HG03108 (cell line): ENCODE measurements at regions not wholly inside any gene's neighbourhood (a gene's known extent, or its start where the extent isn't known, plus 50 kb on each side); places are given as distances from the start of the nearest gene placed in this dataset.

Source experiments
- ATAC-seq: cut with Tn5 transposase; IDR thresholded peaks from one replicate; pipeline ENCODE4 v1.9.1; 2021; ENCODE audit warnings: moderate library complexity; ENCODE audit not compliant: unreplicated experiment

DNA sequence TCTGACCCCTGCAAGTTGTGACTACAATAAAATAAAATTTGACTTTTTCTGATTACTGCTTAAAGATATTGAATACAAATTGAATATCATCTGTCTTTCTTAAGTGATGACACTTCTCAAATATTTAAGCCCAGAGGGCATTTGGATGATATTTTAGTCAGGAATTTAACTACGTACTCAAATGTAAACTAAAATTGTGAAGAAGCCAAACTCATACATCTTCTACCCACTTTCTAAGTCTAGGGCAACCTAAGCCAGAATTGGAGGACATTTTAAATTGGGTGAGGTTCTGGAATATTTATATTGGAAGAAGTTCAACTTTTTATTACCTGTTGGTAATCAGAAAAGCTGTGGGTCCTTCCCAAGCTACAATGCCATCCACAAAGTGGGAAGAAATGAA is 149.1 kb upstream of the WDR11 start:
- no peak for ATAC-seq

DNA sequence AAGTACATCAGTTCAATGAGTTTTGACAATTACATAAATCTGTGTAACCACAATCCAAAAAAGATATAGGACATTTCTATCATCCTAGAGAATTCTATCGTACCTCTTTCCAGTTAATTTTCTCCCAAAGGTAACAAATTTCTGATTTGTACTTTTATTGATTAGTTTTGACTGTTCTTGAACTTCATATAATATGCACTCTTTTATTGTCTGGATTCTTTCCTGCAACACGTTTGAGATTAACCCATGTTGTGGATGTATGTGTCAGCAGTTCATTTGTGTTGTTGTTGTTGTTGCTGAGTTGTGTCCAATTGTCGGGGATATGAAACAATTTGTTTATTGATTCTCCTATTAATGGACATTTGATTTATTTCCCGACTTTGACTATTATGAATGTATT is 145.9 kb upstream of the WDR11 start:
- no peak for ATAC-seq

DNA sequence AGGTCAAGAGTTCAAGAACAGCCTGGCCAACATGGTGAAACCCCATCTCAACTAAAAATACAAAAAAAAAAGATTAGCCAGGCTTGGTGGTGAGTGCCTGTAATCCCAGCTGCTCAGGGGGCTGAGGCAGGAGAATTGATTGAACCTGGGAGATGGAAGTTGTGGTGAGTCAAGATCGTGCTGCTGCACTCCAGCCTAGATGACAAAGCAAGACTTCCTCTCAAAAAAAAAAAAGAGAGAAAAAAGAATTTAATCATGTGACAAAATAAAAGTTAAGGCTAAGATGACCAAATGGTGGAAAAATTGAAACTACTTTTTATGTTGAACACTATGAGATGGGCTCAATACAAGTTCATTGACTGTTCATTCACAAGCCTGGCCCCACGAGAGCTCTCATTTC is 141.1 kb upstream of the WDR11 start:
- ATAC-seq = no peak

DNA sequence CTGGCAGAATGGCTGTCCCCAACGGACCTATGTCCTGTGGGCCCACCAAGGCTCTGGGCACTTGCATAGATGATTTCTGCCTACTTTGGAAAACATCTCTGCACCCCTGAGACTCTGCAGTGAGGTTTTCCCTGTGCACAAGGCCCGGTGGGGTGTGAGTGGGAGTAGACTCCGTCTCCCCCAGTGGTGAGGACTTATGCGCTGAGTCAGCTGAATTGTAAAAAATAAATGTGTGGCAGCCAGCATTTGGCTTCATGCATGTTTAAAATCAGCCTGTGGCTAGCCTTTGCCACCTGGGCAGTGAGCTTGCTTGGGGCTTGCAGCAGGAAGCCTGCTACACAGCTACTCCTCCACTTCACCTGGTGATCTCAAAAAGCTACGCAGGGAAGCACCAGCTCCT is 139.3 kb upstream of the WDR11 start:
- ATAC-seq = no peak

DNA sequence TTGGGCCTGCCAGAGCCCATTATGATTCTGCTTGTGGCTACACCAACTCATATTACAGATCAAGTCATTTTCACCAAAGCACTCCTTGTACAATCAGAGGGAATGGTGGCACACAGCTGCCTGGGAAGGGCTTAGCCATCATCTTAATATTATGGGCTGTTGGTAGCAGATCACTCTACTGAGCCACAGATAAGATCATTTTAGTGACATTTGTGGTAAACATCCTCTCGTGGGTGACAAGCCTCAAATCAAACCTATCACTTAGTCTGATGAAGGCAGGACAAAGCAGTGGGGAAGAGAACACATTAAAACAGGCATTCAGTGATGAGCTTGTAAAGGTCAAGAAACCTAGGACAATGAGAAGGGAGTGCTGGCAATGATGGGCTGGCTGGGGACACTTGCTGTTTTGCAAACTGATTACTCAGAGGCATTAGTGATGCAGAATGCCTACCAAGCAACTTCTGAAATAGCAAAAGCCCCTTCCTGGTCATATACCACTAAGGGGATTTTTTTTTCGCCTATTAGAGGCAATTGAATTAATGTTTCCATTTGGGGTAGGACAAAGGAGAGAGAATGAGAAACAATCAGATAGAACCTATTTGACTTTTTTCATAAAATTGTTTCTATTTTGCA is 137.5 kb upstream of the WDR11 start:
- ATAC-seq = no peak

DNA sequence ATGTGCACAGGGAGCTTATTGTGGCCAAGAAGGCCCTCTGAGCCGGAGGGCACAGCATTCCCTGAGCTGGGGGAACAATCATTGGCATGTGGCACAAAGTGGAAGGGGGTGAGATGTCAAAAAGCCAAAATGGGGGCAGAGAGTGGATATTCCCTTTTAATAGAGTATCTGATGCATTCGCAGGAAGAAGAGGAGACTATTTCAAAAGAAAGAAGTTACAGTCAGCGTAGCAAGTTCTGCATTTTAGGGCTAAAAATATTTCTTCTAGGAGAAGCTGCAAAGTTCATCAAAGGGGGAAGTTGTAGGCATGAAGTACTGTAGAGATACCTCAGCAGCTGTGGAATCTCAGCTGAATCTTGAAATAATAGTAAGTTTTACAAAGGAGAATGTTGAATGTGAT is 136.0 kb upstream of the WDR11 start:
- ATAC-seq = no peak

DNA sequence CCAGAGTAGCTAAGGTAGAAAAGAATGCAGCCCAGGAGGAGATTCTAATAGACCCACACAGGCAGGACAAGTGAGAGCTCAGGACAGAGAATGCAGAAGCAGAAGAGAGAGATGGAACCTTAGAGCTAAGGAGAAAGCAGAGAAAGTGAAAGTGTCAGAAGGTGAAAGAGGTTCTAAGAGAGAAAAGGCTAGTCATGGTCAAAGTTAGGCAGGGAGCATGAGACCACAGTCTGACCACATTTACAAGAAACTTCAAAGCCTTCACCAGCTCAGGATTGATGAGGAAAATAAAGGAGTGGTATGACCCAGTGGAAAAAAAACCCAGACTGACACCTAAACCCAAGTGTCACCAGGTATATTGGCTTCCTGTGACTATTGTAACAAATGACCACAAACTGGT is 131.8 kb upstream of the WDR11 start:
- peak; percentile 70 for ATAC-seq

DNA sequence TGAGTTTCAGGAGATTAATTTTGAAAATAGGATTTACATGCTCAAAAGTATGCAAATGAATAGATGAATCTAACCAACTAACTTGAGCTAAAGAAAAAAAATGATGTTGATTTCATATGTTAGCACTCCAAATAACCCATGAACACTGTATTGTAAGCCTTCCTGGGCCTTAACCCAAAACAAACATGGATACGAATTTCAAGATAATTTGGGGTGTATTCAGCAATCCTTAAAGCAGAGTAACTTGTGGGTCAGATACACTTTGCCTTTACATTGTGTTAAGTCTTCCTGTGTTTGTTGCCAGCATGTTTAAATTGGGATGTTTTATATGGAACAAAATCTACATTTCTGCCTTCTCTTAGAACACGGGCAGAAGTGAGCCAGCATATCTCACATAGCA is 124.2 kb upstream of the WDR11 start:
- ATAC-seq = no peak

DNA sequence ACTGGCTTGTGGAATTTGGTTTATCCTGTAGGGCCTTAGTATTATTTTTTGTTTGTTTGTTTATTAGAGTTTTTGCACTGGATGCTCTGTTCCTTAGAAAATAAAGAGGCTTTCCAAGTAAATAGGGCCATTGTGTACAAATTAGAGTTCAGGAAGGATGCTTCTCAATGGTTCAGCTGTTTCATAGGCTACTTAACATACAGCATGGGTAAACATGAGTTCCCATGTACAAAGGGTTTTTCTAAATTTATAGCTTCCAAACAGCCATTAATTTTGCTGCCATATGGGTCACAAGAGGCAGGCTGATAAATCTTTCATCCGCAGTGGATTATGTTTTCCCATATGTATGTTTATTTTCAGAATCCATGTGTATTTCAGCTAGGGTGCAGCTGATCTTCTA is 121.6 kb upstream of the WDR11 start:
- ATAC-seq = no peak

DNA sequence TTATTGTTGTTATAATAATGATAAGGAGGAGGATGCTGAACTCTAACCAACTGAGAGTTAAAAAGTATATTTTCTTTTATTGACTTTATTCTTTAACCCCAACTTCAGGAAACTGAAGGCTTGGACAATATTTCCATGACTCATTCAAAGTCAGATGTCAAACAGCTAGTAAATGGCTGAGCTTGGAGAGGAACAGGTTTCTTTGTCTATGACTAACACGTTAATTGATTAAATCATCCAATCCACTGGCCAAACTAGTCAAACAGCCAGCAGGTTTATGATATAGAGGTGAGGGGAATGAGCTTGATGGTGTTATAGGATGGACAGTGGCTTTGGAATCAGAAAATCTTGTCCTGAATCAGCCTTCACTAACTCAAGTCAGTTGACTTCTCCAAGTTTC is 119.1 kb upstream of the WDR11 start:
- no peak for ATAC-seq

DNA sequence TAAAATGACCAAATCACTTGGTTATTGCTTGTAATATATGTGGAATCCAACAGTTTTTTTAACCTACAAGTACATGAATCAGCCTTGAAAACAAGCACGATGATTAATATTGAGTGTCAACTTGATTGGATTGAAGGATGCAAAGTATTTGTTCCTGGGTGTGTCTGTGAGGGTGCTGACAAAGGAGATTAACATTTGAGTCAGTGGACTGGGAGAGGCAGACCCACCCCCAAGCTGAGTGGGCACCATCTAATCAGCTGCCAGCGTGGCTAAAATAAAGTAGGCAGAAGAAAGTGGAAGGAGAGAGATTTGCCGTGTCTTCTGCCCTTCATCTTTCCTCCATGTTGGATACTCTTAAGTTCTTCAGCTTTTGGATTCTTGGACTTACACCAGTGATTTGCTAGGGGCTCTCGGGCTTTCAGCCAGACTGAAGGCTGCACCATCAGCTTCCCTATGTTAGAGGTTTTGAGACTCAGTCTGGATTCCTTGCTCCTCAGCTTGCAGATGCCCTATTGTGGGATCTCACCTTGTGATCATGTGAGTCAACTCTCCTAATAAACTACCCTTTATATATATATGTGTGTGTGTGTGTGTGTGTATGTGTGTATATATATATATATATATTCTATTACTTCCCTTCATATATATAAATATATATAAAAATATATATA is 118.4 kb upstream of the WDR11 start:
- ATAC-seq = no peak

DNA sequence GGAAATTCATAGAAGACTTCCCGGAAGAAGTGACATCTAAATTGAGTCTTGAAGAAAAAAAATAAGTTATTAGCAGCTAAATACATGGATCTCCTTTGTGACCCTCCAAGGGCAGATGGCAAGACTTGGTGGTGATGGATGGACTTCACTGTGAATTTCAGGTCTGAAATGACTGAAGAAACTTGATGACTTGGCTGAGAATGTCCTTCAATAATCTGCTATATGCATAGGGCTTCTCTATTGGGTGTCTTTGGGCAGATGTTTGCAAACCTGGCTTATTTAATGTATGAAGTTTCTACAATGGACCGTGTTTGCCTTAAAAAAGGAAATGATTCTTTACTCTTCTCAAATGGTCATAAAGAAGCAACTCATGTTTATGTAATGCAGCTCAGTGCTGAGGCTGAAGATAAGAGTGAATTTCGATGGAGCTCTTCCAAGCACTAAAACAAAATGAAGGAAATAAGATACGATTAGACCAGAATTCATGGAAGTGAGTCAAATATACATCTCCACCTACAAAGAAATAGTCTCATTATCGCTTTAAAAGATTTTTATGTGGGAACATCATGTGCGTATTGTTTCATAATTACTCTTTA is 116.6 kb upstream of the WDR11 start:
- ATAC-seq = no peak

DNA sequence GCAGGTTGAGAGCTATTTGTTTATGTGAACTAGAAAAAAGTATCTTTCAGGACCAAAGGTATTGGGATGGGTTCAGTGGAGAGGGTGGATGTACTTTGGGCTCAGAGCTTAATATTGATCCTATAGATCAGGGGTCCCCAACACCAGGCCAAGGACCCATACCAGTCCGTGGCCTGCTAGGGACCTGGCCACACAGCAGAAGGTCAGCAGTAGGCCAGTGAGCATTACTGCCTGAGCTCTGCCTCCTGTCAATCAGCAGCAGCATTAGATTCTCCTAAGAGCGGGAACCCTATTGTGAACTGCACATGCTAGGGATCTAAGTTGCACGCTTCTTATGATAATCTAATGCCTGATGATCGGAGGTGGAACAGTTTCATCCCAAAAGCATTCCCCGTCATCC is 115.8 kb upstream of the WDR11 start:
- no peak for ATAC-seq

DNA sequence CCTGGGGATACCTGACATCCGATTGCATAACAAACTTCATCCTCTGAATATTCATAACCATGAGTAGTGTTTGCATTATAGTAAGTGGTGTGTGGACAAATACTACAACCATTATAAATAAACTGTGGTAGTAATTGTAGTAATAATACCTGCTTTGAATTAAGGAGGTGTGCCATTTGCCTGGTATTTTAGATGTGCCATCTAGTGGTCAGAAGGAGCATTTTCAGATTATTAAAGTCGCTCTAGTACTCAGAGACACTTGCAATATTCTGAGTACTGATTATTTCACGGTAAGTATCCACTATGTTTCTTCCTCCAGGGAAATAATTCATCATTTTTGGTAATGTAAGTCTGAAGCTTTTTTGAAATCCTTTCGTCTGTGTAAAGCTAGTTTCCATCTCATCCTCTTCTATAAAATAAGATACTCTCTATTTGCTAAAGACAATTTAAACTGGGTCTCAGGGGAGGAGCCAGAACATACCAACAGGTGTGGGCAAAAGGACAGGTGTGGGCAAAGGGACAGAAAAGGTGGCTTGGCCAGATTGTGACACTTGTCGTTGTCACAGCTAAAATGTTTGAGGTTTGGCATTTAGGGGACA is 115.3 kb upstream of the WDR11 start:
- ATAC-seq = no peak

DNA sequence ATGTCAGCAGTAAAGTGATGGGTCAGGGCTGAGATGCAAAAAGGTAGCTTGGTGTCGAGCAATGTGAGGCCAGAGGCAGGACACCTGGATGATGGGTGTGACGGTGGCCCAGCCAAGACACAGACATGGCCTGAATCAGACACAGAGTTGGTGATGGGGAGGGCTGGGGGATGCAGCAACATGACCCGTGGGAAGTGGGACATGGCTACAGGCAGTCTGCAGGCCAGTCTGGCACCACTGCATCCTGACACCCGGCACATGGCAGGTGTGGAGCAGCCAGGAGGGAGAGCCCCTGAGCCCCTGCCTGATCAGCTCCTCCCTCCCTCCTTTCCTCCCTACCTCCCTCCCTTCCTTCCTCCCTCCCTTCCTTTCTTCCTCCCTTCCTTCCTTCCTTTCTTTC is 114.8 kb upstream of the WDR11 start:
- no peak for ATAC-seq

DNA sequence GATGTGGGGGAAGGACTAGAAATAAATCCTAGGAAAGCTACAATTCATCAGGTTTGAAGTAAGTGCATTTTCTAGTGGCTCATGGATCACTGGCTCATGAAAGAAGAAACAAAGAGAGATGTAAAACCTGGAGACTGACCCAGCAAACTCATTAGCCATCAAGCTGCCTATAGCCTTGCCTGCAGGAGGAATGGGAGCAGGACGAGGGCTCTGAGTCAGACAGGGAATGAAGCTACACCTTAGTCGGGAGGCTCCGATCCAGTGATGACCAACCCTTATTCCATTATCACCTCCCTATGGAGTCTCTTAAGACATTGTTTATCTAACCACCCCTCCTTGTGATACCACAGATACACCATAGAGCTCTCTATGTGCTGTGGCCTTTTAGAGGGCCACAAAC is 112.5 kb upstream of the WDR11 start:
- no peak for ATAC-seq

DNA sequence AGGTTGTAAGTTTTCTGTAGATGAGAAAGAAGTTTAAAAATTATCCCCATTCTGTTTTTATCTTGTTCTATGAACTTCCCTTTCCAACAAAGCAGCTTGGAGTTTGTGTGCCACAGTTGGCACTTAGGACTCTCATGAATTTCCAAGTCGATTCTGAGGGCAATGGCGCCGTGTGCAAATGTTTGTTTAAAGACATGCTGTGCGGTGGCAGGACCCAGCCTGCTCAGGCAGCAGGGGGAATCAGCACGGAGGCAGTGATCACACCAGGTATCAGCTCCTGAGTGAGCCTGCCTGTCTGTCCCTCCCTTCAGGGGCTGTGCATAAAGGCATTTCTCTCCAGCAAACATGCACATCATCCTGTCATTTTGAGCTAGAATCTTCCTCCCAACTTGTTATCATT is 109.8 kb upstream of the WDR11 start:
- no peak for ATAC-seq

DNA sequence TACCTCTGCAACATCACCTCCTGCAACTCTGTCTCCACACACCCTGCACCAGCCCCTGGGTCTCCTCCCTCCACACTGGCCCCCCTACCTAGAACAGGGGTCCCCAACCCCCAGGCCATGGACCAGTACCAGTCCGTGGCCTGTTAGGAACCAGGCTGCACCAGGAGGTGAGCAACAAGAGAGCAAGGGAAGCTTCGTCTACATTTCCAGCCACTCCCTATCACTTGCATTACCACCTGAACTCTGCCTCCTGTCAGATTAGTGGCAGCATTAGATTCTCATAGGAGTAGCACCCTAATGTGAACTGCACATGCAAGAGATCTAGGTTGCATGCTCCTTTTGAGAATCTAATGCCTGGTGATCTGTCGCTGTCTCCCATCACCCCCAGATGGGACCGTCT is 108.8 kb upstream of the WDR11 start:
- no peak for ATAC-seq

DNA sequence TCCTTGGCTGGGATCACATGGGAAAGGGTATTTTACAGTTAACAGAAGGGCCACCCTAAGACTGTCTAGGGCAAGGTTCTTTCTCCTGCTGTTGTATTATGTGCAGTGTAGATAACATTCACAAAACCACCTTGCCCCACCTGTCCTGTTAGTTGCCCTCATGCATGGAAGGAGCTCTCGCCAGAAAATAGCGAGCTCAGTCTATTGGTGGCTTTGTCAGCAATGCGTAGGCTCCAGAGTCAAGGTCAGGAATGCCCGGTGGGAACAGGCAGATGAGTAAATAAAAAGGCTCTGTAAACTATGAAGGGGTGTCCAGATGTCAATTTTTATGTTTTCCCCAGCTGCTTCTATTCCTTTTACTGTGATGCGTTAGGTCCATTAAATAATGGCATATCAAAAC is 107.1 kb upstream of the WDR11 start:
- no peak for ATAC-seq

DNA sequence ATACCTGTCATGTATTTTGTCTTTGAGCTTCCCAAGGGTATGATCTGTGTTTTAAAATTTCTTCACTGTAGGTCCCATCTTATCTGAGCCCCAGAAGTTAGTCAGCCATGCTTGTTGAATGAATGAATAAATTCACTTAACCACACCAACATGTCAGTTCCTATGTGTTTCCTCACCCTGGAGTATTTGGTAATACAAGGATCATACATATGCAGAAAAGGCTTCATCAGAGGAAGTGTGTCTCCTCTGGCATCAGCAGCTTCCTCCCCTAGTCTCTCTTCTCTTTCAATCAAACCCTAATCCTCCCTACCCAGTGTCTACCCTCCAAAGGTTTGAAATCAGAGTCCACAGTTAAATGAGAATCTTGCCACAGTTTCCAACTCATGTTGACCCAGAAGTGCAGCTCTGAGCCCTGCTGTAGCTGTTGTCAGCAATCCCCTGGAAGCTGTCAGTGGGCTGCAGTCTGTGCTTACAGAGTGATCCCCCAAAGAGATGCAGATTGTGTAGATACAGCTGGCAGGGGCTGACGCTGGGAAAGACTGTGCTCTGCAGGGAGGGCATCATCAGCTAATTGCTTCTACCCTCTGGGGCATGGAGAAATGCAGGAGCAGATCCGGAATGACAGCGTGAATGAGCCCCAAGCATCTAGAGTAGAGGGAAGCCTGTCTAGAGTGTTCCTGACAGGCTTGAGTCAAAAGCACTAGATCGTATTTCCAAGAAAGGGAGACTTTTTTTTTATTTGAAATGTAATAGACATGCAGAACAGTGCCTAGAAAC is 105.0 kb upstream of the WDR11 start:
- ATAC-seq = no peak

DNA sequence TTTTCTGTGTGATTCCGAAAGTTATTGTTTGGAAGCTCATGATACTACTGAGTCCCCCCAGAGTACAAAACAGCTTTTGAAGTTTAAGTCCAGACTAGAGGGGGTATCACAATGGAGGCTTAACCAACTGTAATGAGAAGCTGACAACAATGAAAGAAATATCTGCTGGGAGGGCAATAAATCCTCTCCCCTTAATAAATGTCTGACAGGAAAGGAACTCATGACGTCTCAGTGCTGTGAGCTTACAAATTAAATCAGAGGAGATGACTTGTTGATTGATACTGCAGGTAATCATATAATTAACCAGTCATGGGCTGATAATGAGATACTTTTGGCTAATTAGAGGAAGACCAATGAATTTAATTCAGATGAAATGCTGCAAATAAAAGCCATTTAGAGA is 102.6 kb upstream of the WDR11 start:
- no peak for ATAC-seq

DNA sequence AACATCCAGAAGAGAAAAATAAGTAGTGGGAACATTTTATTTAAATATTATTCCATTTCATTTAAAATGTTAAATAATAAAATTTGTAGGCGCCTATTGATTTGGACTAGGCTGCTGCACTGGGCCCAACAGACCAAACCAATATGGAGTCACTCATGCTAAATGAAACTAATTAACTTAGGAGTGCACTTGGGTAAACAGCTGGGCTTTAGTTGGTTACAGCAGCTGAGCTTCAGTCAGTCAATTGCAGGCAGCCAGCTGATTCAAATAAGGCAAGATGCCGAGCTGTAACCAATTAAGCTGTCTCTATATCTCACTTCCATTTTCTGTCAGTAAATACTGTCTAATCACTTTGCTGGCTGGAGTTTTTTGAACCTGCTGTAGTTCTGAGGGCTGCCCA is 102.1 kb upstream of the WDR11 start:
- no peak for ATAC-seq
